Colonic mucosa (tissue), 4 donors: ENCODE measurements at regions not wholly inside any gene's neighbourhood (a gene's known extent, or its start where the extent isn't known, plus 50 kb on each side); places are given as distances from the start of the nearest gene placed in this dataset.

Experiments
- DNase-seq: peaks from one replicate; pipeline ENCODE4 v3.0.0-alpha.2; 2020
- H3K27ac ChIP-seq: fragments of 200-600 bp; one replicate; pipeline ENCODE4 v1.8.0; 2021
- H3K27me3 ChIP-seq: fragments of 200-600 bp; one replicate; pipeline ENCODE4 v1.8.0; 2021
- H3K36me3 ChIP-seq: fragments of 200-600 bp; one replicate; pipeline ENCODE4 v1.8.0; 2021
- H3K4me1 ChIP-seq: fragments of 200-600 bp; one replicate; pipeline ENCODE4 v1.8.0; 2021; ENCODE audit warnings: mild to moderate bottlenecking
- H3K4me3 ChIP-seq: fragments of 200-600 bp; one replicate; pipeline ENCODE4 v1.8.0; 2021
- H3K9ac ChIP-seq, 2 donors: one replicate each; pipeline ENCODE4 v1.7.0; 2013; ENCODE audit warnings: control low read depth in 2 of 2, low read depth in 2 of 2, low read length in 2 of 2
- H3K9me3 ChIP-seq: fragments of 200-600 bp; one replicate; pipeline ENCODE4 v1.8.0; 2021
- intact Hi-C: fragments of 100-400 bp; cut with DNase I; formaldehyde crosslinking; loops from one replicate; pipeline ENCODE4 v1.14.1; 2022
- TF ChIP-seq, protein P1 (sequence below): fragments of 200-600 bp; IDR thresholded peaks from one replicate; pipeline ENCODE4 v1.8.0; 2022; ENCODE audit warnings: antibody characterized with exemption, mild to moderate bottlenecking
- donor health status: healthy.
- donor health status: DM: no; HTN: no; CAD: no.
- donor health status: DM: no; HTN: no; CAD: no.

DNA sequence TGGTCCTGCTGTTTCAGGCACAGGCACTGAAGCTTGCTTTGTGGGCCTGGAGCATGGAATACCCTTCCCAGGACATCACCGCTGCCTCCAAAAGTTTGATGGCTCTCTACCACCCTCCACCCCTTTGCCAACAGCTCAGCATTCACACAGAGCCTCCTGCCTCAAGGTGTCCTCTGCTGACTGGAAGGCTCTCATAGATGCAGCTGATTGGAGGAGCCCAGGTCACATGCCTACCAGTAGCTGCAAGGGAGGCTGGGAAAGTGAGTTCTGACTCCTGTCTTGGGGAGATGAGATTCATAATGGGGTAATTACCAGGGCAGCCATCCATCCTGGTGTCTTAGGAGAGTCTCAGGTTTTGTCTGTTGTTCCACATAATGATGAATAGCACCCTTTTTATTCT is 124.8 kb upstream of the GRIK3 start:
- H3K4me1 ChIP-seq = no peaks in the 10 kb centered on the region
- no peaks in the 10 kb centered on the region for H3K27me3 ChIP-seq
- H3K9me3 ChIP-seq = no peaks in the 10 kb centered on the region
- H3K9ac ChIP-seq = no peak overlapping the region
- H3K27ac ChIP-seq = no peak overlapping the region
- TF ChIP-seq, protein P1, sequence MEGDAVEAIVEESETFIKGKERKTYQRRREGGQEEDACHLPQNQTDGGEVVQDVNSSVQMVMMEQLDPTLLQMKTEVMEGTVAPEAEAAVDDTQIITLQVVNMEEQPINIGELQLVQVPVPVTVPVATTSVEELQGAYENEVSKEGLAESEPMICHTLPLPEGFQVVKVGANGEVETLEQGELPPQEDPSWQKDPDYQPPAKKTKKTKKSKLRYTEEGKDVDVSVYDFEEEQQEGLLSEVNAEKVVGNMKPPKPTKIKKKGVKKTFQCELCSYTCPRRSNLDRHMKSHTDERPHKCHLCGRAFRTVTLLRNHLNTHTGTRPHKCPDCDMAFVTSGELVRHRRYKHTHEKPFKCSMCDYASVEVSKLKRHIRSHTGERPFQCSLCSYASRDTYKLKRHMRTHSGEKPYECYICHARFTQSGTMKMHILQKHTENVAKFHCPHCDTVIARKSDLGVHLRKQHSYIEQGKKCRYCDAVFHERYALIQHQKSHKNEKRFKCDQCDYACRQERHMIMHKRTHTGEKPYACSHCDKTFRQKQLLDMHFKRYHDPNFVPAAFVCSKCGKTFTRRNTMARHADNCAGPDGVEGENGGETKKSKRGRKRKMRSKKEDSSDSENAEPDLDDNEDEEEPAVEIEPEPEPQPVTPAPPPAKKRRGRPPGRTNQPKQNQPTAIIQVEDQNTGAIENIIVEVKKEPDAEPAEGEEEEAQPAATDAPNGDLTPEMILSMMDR = no peak
- no peak for DNase-seq
- no peak overlapping the region for H3K4me3 ChIP-seq
- H3K36me3 ChIP-seq = no peaks in the 10 kb centered on the region
- intact Hi-C loops = no loop called here

DNA sequence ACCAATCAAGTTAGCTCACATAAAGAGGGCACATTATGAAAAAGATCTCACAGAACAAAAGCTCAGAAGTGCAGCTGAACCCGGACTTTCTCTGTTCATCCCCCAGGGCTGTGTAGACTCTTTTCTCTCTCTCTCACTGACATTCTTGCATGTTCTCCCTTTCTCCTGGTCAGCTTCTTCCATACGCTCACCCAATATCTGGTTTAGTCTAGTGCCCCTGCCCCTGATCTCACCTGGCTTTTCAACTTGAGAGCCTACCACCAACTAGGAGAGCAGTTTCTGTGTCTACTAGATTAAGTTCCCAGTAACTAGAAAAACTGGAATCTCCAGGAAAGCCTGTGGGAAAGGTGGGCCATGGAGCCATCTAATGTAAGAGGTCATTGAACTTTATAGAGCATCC is 126.9 kb upstream of the GRIK3 start:
- intact Hi-C loops = no loop called here
- Histone ChIP-seq H3K27me3 (no peaks in the 10 kb centered on the region), H3K9ac (no peak overlapping the region), H3K9me3 (no peaks in the 10 kb centered on the region), H3K36me3 (no peaks in the 10 kb centered on the region), H3K4me1 (no peaks in the 10 kb centered on the region), H3K4me3 (no peak overlapping the region), H3K27ac (no peak overlapping the region)
- TF ChIP-seq, protein P1 = no peak
- DNase-seq = no peak

DNA sequence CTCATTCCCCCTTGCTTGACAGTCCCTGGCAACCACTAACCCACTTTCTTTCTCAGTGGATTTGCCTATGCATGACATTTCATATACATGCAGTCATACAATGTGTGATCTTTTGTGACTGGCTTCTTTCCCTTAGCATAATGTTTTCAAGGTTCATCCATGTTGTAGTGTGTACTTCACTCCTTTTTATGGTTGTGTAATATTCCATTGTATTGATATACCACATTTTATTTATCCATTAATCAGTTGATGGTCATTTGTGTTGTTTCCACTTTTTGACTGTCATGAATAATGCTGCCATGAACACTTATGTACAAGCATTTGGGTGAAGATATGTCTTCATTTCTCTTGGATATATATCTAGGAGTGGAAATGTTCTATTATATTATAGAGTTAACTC is 127.7 kb upstream of the GRIK3 start:
- H3K9ac ChIP-seq = no peak overlapping the region
- intact Hi-C loops = no loop called here
- DNase-seq = no peak
- H3K4me1 ChIP-seq = no peaks in the 10 kb centered on the region
- no peaks in the 10 kb centered on the region for H3K36me3 ChIP-seq
- H3K27me3 ChIP-seq = no peaks in the 10 kb centered on the region
- H3K27ac ChIP-seq = no peak overlapping the region
- TF ChIP-seq, protein P1 = no peak
- H3K9me3 ChIP-seq = no peaks in the 10 kb centered on the region
- H3K4me3 ChIP-seq = no peak overlapping the region

DNA sequence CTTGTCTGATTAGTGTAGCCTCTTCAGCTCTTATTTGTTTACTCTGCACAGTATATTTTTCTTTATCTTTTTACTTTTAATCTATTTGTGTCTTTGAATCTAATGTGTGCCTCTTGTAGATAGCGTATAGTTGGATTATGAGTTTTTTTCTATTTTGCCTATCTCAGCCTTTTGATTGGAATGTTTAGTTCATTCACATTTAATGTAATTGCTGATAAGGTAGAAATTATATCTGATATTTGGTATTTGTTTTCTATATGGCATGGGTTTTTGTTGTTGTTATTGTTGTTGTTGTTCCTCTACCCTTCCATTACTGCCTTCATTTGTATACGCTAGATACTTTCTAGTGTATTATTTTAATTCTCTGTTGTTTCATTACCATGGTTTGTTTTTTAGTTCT is 131.7 kb upstream of the GRIK3 start:
- Histone ChIP-seq H3K4me1 (no peaks in the 10 kb centered on the region), H3K4me3 (no peak overlapping the region), H3K9me3 (no peaks in the 10 kb centered on the region), H3K27ac (no peak overlapping the region), H3K36me3 (no peaks in the 10 kb centered on the region), H3K9ac (no peak overlapping the region), H3K27me3 (no peaks in the 10 kb centered on the region)
- no peak for DNase-seq
- TF ChIP-seq, protein P1 = no peak
- intact Hi-C loops = no loop called here

DNA sequence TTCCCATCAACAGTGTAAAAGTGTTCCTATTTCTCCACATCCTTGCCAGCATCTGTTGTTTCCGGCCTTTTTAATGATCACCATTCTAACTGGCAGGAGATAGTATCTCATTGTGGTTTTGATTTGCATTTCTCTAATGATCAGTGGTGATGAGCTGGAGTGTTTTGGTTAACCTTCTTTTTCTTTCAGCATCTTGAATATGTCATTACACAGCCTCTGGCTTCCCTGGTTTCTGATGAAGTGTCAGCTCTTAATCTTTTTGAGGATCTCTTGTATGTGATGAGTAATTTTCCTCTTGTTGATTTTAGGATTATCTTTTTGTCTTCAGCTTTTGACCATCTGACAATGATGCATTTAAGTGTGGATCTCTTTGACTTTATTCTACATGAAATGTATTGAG is 133.2 kb upstream of the GRIK3 start:
- Histone ChIP-seq H3K9me3 (no peaks in the 10 kb centered on the region), H3K4me3 (no peak overlapping the region), H3K36me3 (no peaks in the 10 kb centered on the region), H3K4me1 (no peaks in the 10 kb centered on the region), H3K27ac (no peak overlapping the region), H3K9ac (no peak overlapping the region), H3K27me3 (no peaks in the 10 kb centered on the region)
- intact Hi-C loops = no loop called here
- DNase-seq = no peak
- TF ChIP-seq, protein P1 = no peak

DNA sequence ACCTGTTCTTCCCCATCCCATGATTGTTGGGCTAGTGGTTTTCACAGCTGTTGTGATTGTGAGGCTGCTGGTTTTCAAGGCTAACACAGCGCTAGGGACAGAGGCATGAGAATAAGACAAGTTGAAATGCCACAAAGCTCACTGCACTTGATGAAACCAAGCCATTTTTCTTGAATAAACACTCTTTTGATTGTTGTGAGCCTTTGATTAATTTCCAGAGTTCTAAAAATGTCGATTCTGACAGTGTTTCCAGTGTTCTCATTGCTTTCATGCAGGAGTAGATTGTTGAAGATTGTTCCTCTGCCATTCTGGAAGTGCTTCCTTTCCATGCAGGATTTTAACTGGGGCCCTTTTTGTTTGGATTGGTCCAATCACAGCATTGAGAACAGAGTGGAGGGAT is 134.9 kb upstream of the GRIK3 start:
- no peak for DNase-seq
- intact Hi-C loops = no loop called here
- H3K9me3 ChIP-seq = no peaks in the 10 kb centered on the region

More for the DNA sequence above, 134.9 kb upstream of the GRIK3 start:
- H3K4me1 ChIP-seq = no peaks in the 10 kb centered on the region
- H3K27me3 ChIP-seq = no peaks in the 10 kb centered on the region
- H3K9ac ChIP-seq = no peak overlapping the region
- H3K36me3 ChIP-seq = no peaks in the 10 kb centered on the region
- H3K27ac ChIP-seq = no peak overlapping the region
- TF ChIP-seq, protein P1 = no peak
- H3K4me3 ChIP-seq = no peak overlapping the region
